Mesendoderm (in vitro differentiated cells): ENCODE measurements at regions not wholly inside any gene's neighbourhood (a gene's known extent, or its start where the extent isn't known, plus 50 kb on each side); places are given as distances from the start of the nearest gene placed in this dataset.

ENCODE experiments used
- DNase-seq: peaks from one replicate; pipeline ENCODE4 v3.0.0; 2013
- H2AK5ac ChIP-seq: 2 replicates; pipeline ENCODE4 v1.6.1; 2013; ENCODE audit warnings: low read length, inconsistent platforms
- H2BK120ac ChIP-seq: 2 replicates; pipeline ENCODE4 v1.6.1; 2013; ENCODE audit warnings: low read depth, mild to moderate bottlenecking, low read length, moderate library complexity, mixed read lengths
- H2BK15ac ChIP-seq: replicated peaks from 2 replicates; pipeline ENCODE4 v1.6.1; 2013; ENCODE audit warnings: low read depth, mild to moderate bottlenecking, moderate library complexity
- H2BK5ac ChIP-seq: 2 replicates; pipeline ENCODE4 v1.6.1; 2013; ENCODE audit warnings: low read length, inconsistent platforms
- H3K18ac ChIP-seq: 2 replicates; pipeline ENCODE4 v1.6.1; 2013; ENCODE audit warnings: mild to moderate bottlenecking, low read length, mixed read lengths
- H3K23ac ChIP-seq: one replicate; pipeline ENCODE4 v1.6.1; 2013; ENCODE audit warnings: low read length
- H3K27ac ChIP-seq: 2 replicates; pipeline ENCODE4 v1.5.1; 2013; ENCODE audit warnings: low read depth, mild to moderate bottlenecking, inconsistent platforms, low read length, moderate library complexity
- H3K27me3 ChIP-seq: 2 replicates; pipeline ENCODE4 v1.6.1; 2013; ENCODE audit warnings: low read length, control low read depth, mild to moderate bottlenecking, inconsistent platforms; ENCODE audit not compliant: insufficient read depth, poor library complexity
- H3K36me3 ChIP-seq: 2 replicates; pipeline ENCODE4 v1.6.1; 2013; ENCODE audit warnings: low read length, inconsistent platforms; ENCODE audit not compliant: control insufficient read depth, insufficient read depth
- H3K4ac ChIP-seq: one replicate; pipeline ENCODE4 v1.6.1; 2013; ENCODE audit warnings: low read depth, mild to moderate bottlenecking, low read length, moderate library complexity
- H3K4me1 ChIP-seq: 2 replicates; pipeline ENCODE4 v1.6.1; 2013; ENCODE audit warnings: low read depth, low read length, inconsistent platforms; ENCODE audit not compliant: control insufficient read depth
- H3K4me2 ChIP-seq: 2 replicates; pipeline ENCODE4 v1.6.1; 2013; ENCODE audit warnings: low read length
- H3K4me3 ChIP-seq: 2 replicates; pipeline ENCODE4 v1.5.1; 2013; ENCODE audit warnings: mild to moderate bottlenecking, low read length
- H3K56ac ChIP-seq: one replicate; pipeline ENCODE4 v1.6.1; 2013; ENCODE audit warnings: low read length
- H3K79me1 ChIP-seq: 2 replicates; pipeline ENCODE4 v1.6.1; 2013; ENCODE audit warnings: low read length, inconsistent platforms
- H3K79me2 ChIP-seq: 2 replicates; pipeline ENCODE4 v1.6.1; 2013; ENCODE audit warnings: mild to moderate bottlenecking, low read length; ENCODE audit not compliant: control insufficient read depth, insufficient read depth
- H3K9ac ChIP-seq: 2 replicates; pipeline ENCODE4 v1.6.1; 2013; ENCODE audit warnings: low read length, inconsistent platforms
- H4K5ac ChIP-seq: one replicate; pipeline ENCODE4 v1.6.1; 2013; ENCODE audit warnings: low read length
- H4K8ac ChIP-seq: one replicate; pipeline ENCODE4 v1.6.1; 2013; ENCODE audit warnings: low read depth, mild to moderate bottlenecking, control low read depth, low read length, moderate library complexity
- WGBS: extraction: QIAGEN DNeasy Blood & Tissue Kit; methylation state at CpG from one replicate; pipeline ENCODE4 v1.1.7; 2013; ENCODE audit warnings: low lambda C conversion rate, missing lambda C conversion rate; ENCODE audit not compliant: insufficient coverage; ENCODE audit errors: extremely low coverage; 5-methylcytosine and 5-hydroxymethylcytosine counted together

DNA sequence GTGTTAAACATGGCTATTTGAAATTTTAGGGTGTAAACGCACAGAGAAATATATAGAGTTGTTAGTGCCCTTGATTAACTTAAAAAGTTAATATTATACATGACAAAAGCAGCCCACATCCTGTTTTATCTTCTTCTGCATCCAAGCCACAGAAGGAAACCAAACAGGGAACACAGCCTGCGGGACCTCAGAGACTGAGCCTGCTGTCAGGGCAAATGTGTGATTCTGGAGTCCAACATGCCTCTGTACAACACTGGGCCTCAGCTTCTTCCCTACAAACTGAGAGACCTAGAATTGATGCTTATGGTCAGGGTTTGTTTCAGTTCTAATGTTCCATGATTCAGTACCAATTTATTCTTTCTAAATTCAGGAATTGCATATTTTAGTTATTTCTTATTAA lies 404.7 kb downstream of the FBXO15 start:
- no peaks in the 10 kb centered on the region for H3K79me1 ChIP-seq
- H3K79me2 ChIP-seq, result no peaks in the 10 kb centered on the region
- H4K8ac ChIP-seq, result no peak overlapping the region
- H3K27ac ChIP-seq, result no peak overlapping the region
- H3K56ac ChIP-seq, result no peak overlapping the region
- H2AK5ac ChIP-seq, result no peak overlapping the region
- no peak overlapping the region for H3K18ac ChIP-seq
- H3K4me1 ChIP-seq, result peaks cover 2% of the 10 kb centered on the region
- no CpG with 5 or more reads among the region's 2 CpGs for WGBS
- H2BK5ac ChIP-seq, result no peak overlapping the region
- H3K4ac ChIP-seq, result no peak overlapping the region
- H2BK15ac ChIP-seq, result no peak overlapping the region
- H3K4me3 ChIP-seq, result no peak overlapping the region
- no peak overlapping the region for H3K4me2 ChIP-seq
- no peak overlapping the region for H3K23ac ChIP-seq
- no peaks in the 10 kb centered on the region for H3K36me3 ChIP-seq
- no peaks in the 10 kb centered on the region for H3K27me3 ChIP-seq
- no peak for DNase-seq
- no peak overlapping the region for H3K9ac ChIP-seq
- H2BK120ac ChIP-seq, result no peak overlapping the region
- no peak overlapping the region for H4K5ac ChIP-seq

DNA sequence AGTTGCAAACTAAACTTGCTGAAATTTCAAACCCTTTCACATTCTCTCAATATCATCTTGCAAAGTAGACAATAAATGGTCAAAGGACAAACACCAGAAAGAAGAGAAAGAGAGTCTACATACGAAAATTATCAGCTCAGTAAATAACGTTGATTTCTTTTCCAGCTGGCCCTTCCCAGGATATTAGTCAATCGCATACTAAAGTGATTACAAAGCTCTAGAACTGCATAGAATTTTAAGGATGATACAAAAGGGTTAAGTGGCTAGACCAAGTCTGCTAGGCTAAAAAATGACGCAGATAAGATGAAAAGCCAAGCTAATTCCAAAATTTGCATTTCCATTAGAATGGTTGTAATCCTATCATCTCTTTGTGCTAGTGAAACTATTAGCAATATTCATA lies 405.7 kb downstream of the FBXO15 start:
- Histone ChIP-seq H4K8ac (no peak overlapping the region), H2AK5ac (no peak overlapping the region), H3K56ac (no peak overlapping the region), H3K23ac (no peak overlapping the region), H3K79me1 (no peaks in the 10 kb centered on the region), H4K5ac (no peak overlapping the region), H3K27me3 (no peaks in the 10 kb centered on the region), H3K27ac (no peak overlapping the region), H2BK5ac (no peak overlapping the region), H3K9ac (no peak overlapping the region), H3K4me3 (no peak overlapping the region), H3K4me2 (no peak overlapping the region), H3K36me3 (no peaks in the 10 kb centered on the region), H3K18ac (no peak overlapping the region), H3K4ac (no peak overlapping the region), H2BK120ac (no peak overlapping the region), H2BK15ac (no peak overlapping the region), H3K79me2 (no peaks in the 10 kb centered on the region), H3K4me1 (peaks cover 2% of the 10 kb centered on the region)
- DNase-seq, result no peak
- WGBS, result no CpG with 5 or more reads among the region's 4 CpGs

DNA sequence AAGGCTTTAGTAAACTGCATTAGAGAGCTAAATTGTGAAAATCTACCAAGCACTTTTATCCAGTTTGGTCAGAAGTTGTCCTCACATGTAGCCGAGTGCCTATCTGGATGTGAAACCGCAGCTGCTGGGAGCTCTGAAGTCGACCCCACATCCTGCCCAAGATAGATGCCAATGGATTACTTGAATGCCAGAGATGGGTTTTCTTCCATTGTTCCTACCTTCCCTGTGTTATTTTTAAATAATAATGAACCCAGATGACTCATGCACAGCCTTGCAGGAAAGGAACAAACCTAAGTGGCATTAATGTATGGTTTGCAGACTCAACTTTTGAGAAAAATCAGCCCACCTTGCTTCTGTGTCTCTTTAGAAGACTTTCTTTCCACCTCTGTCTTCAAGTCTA lies 408.5 kb downstream of the FBXO15 start:
- no peak overlapping the region for H3K18ac ChIP-seq
- H3K4me3 ChIP-seq, result no peak overlapping the region
- no peak overlapping the region for H3K9ac ChIP-seq
- H3K4me2 ChIP-seq, result no peak overlapping the region
- no peak overlapping the region for H2BK5ac ChIP-seq
- H3K79me1 ChIP-seq, result no peaks in the 10 kb centered on the region
- no peak overlapping the region for H3K56ac ChIP-seq
- no peak overlapping the region for H3K4ac ChIP-seq
- no peaks in the 10 kb centered on the region for H3K36me3 ChIP-seq
- H2BK120ac ChIP-seq, result no peak overlapping the region
- H3K27ac ChIP-seq, result no peak overlapping the region
- no peak overlapping the region for H3K23ac ChIP-seq
- no peak overlapping the region for H2AK5ac ChIP-seq
- no peaks in the 10 kb centered on the region for H3K27me3 ChIP-seq
- H4K5ac ChIP-seq, result no peak overlapping the region
- H3K79me2 ChIP-seq, result no peaks in the 10 kb centered on the region
- no peak for DNase-seq
- H3K4me1 ChIP-seq, result no peaks in the 10 kb centered on the region
- no CpG with 5 or more reads among the region's 3 CpGs for WGBS
- no peak overlapping the region for H2BK15ac ChIP-seq
- H4K8ac ChIP-seq, result no peak overlapping the region

DNA sequence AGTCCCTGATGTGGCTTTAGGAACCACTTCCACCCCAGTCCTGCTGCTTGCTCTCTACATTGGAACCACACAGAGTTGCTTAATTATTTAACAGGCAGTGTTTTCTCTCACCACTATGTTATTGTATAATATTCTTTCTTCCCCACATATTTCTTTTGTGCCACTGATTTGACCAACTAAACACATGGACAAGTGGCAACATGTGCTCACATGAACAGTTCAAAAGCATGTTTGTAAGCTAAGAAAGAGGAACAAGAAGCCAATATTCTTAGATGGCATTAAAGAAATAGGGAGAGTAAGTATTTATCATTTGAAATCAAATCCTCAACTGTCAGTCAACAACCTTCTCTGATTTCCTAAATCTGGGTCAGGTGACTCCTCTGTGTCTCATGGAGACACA lies 409.6 kb downstream of the FBXO15 start:
- Histone ChIP-seq H3K4ac (no peak overlapping the region), H3K27ac (no peak overlapping the region), H3K18ac (no peak overlapping the region), H3K9ac (no peak overlapping the region), H3K4me1 (no peaks in the 10 kb centered on the region), H3K79me2 (no peaks in the 10 kb centered on the region), H4K8ac (no peak overlapping the region), H3K56ac (no peak overlapping the region), H3K79me1 (no peaks in the 10 kb centered on the region), H3K4me2 (no peak overlapping the region), H4K5ac (no peak overlapping the region), H2BK120ac (no peak overlapping the region), H3K4me3 (no peak overlapping the region), H3K36me3 (no peaks in the 10 kb centered on the region), H3K27me3 (no peaks in the 10 kb centered on the region), H2BK15ac (no peak overlapping the region), H2AK5ac (no peak overlapping the region), H2BK5ac (no peak overlapping the region), H3K23ac (no peak overlapping the region)
- DNase-seq, result no peak

DNA sequence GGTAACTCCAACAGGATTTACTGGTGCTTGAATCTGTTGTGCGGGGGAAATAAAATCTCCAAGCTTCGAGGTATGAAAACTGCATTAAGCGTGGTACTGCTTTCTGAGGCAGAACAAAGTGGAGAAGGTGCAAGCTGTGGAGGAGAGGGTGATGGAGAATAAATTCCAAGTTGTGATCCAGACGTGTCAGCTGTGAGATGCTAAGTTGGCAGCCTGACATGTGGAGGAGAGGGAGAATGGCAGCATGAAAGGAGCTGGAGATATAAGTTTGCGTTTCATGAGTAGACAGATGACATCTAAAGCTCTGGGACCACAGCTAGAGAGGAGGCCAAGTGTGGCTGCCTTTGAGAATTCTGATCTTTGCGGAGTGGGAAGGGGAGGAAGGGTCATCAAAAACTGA lies 411.8 kb downstream of the FBXO15 start:
- Histone ChIP-seq H3K36me3 (no peaks in the 10 kb centered on the region), H3K4me2 (no peak overlapping the region), H3K4ac (no peak overlapping the region), H3K79me1 (no peaks in the 10 kb centered on the region), H3K27ac (no peak overlapping the region), H2BK120ac (no peak overlapping the region), H3K56ac (no peak overlapping the region), H2BK5ac (no peak overlapping the region), H3K4me3 (no peak overlapping the region), H3K4me1 (no peaks in the 10 kb centered on the region), H3K27me3 (no peaks in the 10 kb centered on the region), H2BK15ac (no peak overlapping the region), H4K8ac (no peak overlapping the region), H2AK5ac (no peak overlapping the region), H4K5ac (no peak overlapping the region), H3K79me2 (no peaks in the 10 kb centered on the region), H3K18ac (no peak overlapping the region), H3K9ac (no peak overlapping the region), H3K23ac (no peak overlapping the region)
- WGBS, result no CpG with 5 or more reads among the region's 6 CpGs
- DNase-seq, result no peak

DNA sequence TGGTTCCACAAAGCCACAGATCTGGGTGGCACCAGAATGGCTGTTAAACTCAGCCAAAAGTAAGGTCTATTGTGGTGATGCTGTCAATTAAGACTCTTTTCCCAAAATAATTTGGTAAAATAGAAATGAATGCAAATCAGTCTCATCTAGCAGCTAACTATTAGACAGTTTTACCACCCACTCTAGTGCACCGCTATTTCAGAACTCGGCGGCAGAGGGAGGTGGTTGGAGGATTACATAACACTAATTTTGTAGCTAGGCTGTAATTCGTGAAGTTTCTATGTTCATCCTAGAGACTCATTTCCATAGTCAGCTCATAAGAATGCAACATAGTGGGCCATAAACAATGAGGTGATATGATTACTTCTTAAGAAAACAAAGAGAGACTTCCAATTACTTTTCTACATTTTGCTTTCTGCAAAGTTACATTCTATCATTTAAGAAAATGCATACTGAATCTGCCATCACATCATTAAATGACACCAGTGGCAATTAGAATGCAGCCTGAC lies 413.8 kb downstream of the FBXO15 start:
- Histone ChIP-seq H2BK120ac (no peak overlapping the region), H3K79me1 (no peaks in the 10 kb centered on the region), H4K5ac (no peak overlapping the region), H4K8ac (no peak overlapping the region), H2AK5ac (no peak overlapping the region), H3K56ac (no peak overlapping the region), H3K36me3 (no peaks in the 10 kb centered on the region), H3K18ac (no peak overlapping the region), H3K4me2 (no peak overlapping the region), H3K4me3 (no peak overlapping the region), H2BK5ac (no peak overlapping the region), H3K4me1 (no peaks in the 10 kb centered on the region), H3K23ac (no peak overlapping the region), H2BK15ac (no peak overlapping the region), H3K79me2 (no peaks in the 10 kb centered on the region), H3K4ac (no peak overlapping the region), H3K27me3 (no peaks in the 10 kb centered on the region), H3K9ac (no peak overlapping the region), H3K27ac (no peak overlapping the region)
- WGBS, result no CpG with 5 or more reads among the region's 4 CpGs
- no peak for DNase-seq
